HG02610 (cell line): ENCODE measurements at regions not wholly inside any gene's neighbourhood (a gene's known extent, or its start where the extent isn't known, plus 50 kb on each side); places are given as distances from the start of the nearest gene placed in this dataset.

ENCODE experiments used
- ATAC-seq: cut with Tn5 transposase; IDR thresholded peaks from one replicate; pipeline ENCODE4 v1.9.1; 2021; ENCODE audit warnings: mild to moderate bottlenecking, moderate library complexity; ENCODE audit not compliant: unreplicated experiment

GRCh38 chr9:99391937-99392594, 170.0 kb downstream of the SEC61B start:
- ATAC-seq = no peak

DNA sequence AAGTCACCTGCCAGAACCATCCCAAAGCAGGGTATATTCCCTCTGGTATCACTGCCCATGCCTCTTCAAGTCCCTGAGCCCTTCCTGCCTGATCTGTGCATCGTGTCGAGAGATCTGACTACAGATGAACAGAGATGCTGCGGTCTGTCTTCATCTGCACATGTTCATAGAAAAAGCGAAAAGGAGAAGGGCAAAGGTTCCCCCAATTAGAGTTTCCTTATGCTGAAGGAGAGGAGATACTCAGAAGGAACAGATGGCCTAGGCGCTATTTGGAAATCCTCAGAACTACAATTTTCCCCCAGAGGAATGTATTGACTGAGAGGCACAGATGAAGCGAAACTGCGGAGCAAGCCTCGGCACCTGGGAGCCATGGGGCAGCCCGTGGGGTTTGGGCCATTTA, 170.9 kb downstream of the SEC61B start:
- no peak for ATAC-seq

DNA sequence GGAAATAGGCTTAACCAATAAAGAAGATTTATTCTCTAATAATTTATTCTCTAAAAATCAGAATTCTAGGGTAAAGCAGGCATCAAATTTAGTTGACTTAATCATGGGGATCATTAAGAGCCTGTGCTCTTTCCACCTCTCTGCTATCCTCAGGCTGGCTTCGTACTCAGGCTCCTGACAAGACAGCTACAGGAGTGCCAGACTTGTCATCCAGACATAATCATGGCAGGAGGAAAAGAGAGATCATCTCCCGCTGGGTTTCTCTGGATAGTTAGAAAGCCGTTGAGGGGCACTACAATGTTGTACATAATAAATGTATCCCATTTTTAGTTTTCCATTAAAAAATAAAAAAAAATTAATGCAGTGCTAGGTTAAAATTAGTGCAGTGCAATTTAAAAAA, 171.9 kb downstream of the SEC61B start:
- ATAC-seq = no peak

- ATAC-seq = no peak
Observed at GRCh38 chr9:99398241-99398640, 176.2 kb downstream of the SEC61B start.

GRCh38 chr9:99399474-99399873, 177.4 kb downstream of the SEC61B start:
- no peak for ATAC-seq

GRCh38 chr9:99400184-99400731, 178.2 kb downstream of the SEC61B start:
- ATAC-seq = no peak

DNA sequence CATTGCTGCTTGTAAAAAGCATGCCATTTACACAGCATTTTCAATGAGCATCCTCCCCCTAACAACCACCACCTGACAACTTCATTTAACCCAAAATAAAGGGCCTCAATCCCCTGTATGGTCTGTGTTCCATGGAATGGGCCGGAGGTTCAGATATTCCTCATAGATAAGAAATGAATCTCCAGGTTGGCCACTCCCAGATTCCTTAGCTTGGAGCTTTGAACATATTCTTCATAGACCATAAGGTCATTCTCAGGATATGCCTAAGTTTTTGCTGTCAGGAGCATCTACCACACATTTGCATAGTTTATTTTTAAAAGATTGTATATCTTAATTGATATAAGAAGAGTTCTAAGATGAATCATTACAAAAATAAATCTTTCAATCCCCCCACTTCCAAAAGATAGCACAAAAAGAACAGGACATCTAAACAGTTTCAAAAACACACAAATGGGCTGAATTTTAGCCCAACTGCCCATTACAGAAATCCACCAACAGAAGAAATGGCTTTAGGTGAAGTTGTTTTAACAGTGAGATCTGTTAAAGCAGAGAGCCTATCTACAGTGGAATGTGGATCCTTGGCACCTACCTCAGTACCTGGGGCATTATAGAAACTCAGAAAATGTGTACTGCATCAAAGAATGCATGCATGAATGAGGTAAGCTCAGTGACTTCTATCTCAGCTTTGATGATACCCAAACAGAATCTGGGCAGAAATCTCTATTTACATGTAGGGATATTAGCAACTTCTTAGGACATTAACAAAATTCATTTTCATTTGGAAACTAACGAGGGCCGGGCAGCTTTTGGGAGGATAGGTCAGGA, 179.8 kb downstream of the SEC61B start:
- no peak for ATAC-seq

- ATAC-seq = no peak
Observed at GRCh38 chr9:99403371-99403770, 181.3 kb downstream of the SEC61B start.

- no peak for ATAC-seq
Observed at GRCh38 chr9:99405359-99405758, 183.3 kb downstream of the SEC61B start.

GRCh38 chr9:99406939-99407338, 184.9 kb downstream of the SEC61B start:
- no peak for ATAC-seq

GRCh38 chr9:99411068-99411467, 189.0 kb downstream of the SEC61B start:
- no peak for ATAC-seq

DNA sequence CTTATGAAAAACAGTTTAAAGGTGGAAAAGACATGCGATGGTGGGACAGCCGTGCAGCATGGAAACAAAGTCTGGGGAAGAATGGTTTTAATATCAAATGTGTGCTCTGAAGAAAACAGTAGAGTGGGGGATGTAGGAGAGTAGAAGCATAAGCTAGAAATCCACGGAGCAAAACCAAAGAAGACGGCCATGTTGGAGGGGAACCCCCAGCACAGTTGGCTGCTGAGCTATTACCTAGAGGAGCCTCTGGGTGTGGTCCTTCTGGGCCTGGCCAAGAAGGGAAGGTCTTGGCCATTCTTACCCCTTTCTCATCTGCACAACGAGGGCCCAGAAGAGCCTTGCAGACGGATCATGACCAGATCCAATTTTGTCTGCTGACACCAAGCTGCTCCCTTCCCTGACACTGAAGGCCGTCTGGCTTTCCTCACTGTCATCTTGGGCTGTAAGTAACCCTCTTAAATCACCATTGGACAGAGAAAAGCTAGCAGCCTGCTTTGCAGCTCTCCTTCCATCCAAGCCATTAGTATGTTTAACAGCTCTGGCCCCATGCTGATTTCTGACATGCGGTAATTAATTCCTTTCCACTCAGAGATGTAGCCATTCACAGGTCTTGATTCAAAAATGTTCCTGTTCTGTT, 189.5 kb downstream of the SEC61B start:
- no peak for ATAC-seq

- ATAC-seq = no peak
Observed at GRCh38 chr9:99412606-99413005, 190.5 kb downstream of the SEC61B start.

DNA sequence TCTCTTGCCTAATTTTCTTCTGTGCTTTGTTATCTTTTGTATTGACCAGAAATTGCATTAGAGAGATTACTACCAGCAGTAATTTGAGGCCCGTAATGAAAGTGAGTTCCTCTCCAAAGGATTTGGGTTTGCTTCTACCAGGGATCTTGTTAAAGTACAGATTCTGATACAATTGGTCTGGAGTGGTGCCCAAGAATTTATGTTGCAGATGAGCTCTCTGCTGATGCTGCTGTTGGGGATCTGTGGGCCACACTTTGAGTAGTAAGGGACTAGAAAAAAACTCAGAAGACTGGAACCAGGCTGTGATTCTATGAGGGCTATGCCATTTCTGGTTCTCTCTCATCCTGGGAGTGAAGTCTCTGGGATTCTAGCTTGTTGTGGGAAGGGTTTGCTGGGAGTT, 192.2 kb downstream of the SEC61B start:
- ATAC-seq = no peak

GRCh38 chr9:99415606-99416005, 193.5 kb downstream of the SEC61B start:
- no peak for ATAC-seq

DNA sequence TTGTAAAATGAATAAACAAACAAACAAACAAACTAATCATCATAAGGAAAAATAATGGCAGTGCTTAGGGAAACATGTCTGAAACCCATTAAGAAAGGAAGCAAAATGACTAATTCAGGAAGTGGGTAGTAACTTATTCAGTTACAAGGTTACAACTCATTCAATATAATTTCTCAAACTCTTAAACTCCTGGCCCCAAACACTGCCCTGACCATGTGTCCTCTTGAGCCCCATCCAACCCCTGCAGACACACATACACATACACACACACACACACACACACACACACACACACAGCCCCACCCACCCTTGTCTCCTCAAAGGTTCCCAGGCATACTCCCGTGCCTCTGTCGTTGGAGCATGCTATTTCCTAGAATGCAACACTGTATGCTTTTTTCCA, 193.9 kb downstream of the SEC61B start:
- ATAC-seq = peak; percentile 63

- no peak for ATAC-seq
Observed at GRCh38 chr9:99419070-99419469, 197.0 kb downstream of the SEC61B start.

- no peak for ATAC-seq
Observed at GRCh38 chr9:99421369-99421768, 199.3 kb downstream of the SEC61B start.

DNA sequence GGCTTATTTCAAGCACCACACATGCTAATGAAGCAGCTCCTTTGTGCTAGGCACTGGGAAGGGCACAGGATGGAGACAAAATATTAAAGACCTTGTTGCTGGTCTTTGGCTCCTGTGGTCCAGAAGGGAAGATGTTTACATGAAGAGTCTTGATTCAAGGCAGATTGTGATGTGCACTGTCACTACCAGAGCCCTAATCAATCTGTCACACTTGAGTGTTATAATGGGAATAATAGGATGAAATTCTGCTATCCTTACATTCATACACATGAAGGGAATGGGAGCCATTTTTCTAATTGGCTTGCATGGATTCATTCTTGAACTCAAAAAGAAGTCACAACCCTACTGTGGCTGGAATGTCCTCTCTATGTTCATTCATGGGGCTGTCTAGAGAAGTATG, 203.0 kb downstream of the SEC61B start:
- no peak for ATAC-seq

DNA sequence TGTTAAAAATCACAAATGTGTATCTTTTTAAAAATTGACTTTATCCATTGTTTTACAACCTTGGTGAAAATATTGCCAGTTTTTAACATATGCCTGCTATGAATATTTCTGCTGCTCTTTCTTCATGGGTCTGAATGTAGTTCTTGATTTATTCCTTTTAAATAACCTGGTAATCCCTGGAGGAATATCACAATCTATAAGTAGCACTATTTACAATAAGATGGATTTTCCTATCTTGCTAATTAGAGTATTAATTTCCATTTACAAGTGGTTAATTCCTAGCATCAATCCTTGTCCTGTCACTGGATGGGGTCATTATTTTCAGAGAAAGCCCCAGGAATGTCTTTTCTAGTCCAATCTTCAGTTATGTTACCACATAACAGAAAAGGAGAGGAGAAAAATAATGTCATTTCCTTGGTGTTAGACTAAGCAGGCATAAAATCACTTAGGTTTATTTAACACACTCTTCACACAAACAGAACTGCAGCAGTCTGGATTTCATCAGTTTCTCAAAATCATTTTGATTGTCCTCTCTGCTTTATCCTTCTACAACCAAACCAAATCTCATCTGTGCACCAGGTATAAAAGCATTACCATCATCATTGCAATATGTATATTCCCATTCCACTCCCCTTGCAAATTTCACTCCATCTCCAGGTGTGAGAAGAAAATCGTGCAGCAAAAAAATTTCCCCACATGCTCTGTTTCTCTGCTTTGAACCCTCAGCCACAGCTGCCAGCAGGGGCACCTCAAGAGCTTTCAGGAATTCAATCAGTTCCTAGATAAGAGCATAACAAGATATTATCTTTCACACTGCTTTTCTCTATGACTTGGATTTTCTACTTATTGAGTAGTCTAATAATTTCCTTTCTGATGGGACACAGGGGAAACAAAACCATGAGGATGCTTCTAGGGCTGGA, 204.1 kb downstream of the SEC61B start:
- ATAC-seq = no peak

DNA sequence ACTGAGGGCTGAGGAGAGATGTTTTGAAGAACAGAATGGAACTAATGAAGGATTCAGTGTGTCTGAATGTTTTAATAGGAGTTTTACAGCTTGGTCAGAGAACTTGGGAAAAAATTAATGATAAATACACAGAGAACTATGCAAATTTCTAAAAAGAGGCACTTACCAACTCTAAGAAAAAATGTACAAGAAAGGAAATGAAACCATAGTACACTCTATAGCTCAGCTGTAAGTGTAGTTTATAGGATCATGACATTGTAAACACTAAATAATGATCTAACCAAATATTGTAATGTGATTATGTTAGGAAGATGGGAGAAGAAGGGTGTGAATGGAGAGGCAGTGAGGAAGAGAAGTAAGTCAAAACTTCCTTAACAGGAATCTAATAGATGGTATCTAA, 205.2 kb downstream of the SEC61B start:
- ATAC-seq = no peak
